ENCODE measurements at regions not wholly inside any gene's neighbourhood (a gene's known extent, or its start where the extent isn't known, plus 50 kb on each side); places are given as distances from the start of the nearest gene placed in this dataset.

DNA sequence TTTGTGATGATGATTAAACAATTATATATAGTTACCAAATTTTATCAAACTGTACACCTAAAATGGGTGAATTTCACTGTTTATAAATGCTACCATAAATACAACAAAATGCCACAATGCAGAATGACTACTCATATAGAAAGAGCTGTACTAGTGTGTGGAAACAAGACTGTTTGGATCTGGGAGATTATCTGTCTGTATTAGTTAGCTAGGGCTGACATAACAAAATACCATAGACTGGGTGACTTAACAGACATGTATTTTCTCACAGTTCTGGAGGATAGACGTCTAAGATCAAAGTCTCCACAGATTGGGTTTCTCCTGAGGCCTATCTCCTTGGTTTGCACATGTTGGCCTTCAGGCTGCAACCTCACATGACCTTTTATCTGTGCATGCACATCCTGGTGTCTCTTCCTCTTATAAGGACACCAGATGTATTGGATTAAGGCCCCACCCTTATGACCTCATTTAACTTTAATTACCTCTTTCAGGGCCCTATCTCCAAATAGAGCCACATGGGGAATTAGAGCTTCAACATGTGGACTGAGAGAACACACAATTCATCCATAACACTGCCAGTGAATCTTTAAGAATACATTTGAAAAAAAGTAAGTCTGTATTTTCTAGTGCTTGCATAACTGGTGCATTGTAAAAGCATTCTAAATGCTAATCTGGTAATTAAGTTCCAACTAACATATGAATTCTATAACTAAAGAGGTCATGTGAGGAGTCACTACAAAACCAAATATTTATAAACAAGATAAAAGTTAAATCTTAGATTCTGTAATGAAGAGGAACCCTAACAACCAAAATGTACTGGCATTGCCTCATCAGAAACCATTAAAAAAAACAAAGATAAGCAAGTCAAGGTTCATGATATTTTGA lies 699.6 kb downstream of the NYAP2 start:
- no peak for DNase-seq (ENCODE audit: extremely low read depth, low read depth)
- TF ChIP-seq, protein P1, sequence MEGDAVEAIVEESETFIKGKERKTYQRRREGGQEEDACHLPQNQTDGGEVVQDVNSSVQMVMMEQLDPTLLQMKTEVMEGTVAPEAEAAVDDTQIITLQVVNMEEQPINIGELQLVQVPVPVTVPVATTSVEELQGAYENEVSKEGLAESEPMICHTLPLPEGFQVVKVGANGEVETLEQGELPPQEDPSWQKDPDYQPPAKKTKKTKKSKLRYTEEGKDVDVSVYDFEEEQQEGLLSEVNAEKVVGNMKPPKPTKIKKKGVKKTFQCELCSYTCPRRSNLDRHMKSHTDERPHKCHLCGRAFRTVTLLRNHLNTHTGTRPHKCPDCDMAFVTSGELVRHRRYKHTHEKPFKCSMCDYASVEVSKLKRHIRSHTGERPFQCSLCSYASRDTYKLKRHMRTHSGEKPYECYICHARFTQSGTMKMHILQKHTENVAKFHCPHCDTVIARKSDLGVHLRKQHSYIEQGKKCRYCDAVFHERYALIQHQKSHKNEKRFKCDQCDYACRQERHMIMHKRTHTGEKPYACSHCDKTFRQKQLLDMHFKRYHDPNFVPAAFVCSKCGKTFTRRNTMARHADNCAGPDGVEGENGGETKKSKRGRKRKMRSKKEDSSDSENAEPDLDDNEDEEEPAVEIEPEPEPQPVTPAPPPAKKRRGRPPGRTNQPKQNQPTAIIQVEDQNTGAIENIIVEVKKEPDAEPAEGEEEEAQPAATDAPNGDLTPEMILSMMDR (IDR thresholded peaks at IDR 0.05; ENCODE audit: low read depth, low read length, missing control alignments), result no peak

GRCh38 chr2:226095058-226095457 lies 695.5 kb downstream of the NYAP2 start:
- TF ChIP-seq, protein P1 (IDR thresholded peaks at IDR 0.05; ENCODE audit: low read depth, low read length, missing control alignments), result no peak
- DNase-seq (ENCODE audit: extremely low read depth, low read depth), result no peak
- no peak overlapping the region for H3K4me3 ChIP-seq (replicated peaks; ENCODE audit: low read depth, low read length)

More for the DNA sequence above, 699.6 kb downstream of the NYAP2 start:
- no peak overlapping the region for H3K4me3 ChIP-seq (replicated peaks; ENCODE audit: low read depth, low read length)

DNA sequence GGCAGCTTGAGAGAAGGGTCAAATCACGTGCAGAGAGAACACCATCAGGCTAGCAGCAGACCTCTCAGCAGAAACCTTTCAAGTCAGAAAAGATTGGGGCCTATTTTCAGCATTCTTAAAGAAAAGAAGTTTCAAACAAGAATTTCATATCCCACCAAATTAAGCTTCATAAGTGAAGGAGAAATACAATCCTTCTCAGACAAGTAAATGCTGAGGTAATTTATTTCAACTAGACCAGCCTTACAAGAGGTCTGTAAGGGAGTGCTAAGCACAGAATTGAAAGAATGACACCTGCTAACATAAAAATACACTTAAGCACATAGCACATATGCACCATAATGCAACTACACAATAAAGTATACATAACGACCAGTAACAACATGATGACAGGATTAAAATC lies 693.9 kb downstream of the NYAP2 start:
- H3K4me3 ChIP-seq (replicated peaks; ENCODE audit: low read depth, low read length), result no peak overlapping the region
- TF ChIP-seq, protein P1 (IDR thresholded peaks at IDR 0.05; ENCODE audit: low read depth, low read length, missing control alignments), result no peak
- DNase-seq (ENCODE audit: extremely low read depth, low read depth), result no peak

- H3K4me3 ChIP-seq (replicated peaks; ENCODE audit: low read depth, low read length), result no peak overlapping the region
- TF ChIP-seq, protein P1 (IDR thresholded peaks at IDR 0.05; ENCODE audit: low read depth, low read length, missing control alignments), result no peak
- no peak for DNase-seq (ENCODE audit: extremely low read depth, low read depth)
These were observed 688.8 kb downstream of the NYAP2 start for GRCh38 chr2:226088366-226088674.

DNA sequence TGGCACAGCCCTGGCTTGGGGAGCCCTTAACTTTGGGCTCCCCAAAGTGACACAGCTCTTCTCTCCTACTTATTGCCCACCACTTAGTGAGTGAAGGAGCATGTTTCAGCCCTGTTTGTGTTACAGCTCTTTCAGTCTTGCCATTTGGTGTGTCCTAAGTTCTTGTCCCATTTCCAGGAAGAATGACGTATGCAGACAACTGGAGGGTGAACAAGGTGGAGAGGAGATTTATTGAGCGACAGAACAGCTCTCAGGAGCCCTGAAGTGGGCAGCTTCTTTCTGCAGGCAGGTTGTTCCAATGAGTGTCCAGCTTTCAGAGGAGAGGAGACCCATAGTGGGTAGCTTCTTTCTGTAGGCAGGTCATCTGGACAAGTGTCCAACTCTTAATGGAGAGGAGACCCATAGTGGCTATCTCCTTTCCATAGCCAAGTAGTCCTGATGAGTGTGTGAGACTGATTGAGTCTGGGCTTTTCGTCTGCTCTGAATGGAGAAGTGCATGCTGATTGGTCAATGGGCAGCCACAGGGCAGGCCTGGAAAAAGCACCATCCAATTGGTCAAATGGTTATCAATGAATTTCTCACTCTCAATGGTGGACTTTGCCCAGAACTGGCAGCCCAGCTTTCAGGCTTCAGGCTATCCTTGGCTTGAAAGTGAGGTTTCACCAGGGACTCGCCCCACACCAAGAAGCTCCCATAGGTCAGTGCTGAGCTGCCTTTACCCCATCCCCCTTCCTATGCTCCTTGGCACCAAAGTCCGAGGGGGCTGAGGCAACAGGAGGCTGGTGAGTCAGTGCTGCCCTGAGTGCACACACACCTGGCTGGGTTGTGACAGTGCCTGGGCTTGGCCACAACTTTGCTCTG lies 688.2 kb downstream of the NYAP2 start:
- DNase-seq (ENCODE audit: extremely low read depth, low read depth), result no peak
- H3K4me3 ChIP-seq (replicated peaks; ENCODE audit: low read depth, low read length), result no peak overlapping the region
- TF ChIP-seq, protein P1 (IDR thresholded peaks at IDR 0.05; ENCODE audit: low read depth, low read length, missing control alignments), result no peak

GRCh38 chr2:226087051-226087450 lies 687.5 kb downstream of the NYAP2 start:
- TF ChIP-seq, protein P1 (IDR thresholded peaks at IDR 0.05; ENCODE audit: low read depth, low read length, missing control alignments), result no peak
- no peak overlapping the region for H3K4me3 ChIP-seq (replicated peaks; ENCODE audit: low read depth, low read length)
- no peak for DNase-seq (ENCODE audit: extremely low read depth, low read depth)

All from HFF-Myc (cell line).